Smooth muscle cell (in vitro differentiated cells): ENCODE measurements at regions not wholly inside any gene's neighbourhood (a gene's known extent, or its start where the extent isn't known, plus 50 kb on each side); places are given as distances from the start of the nearest gene placed in this dataset.

ENCODE experiments used
- DNase-seq: peaks from one replicate; lab custom pipeline; 2025; ENCODE audit not compliant: unreplicated experiment; lab: John Stamatoyannopoulos, UW
- H2AFZ ChIP-seq: fragments of 200-600 bp; sonication (generic); 2 replicates; pipeline ENCODE4 v1.6.0; 2016; ENCODE audit warnings: antibody characterized with exemption, low read depth, mild to moderate bottlenecking
- H3F3A ChIP-seq: fragments of 200-600 bp; sonication (generic); 2 replicates; pipeline ENCODE4 v1.6.0; 2017; ENCODE audit warnings: antibody characterized with exemption, low read depth
- H3K27ac ChIP-seq: fragments of 200-600 bp; sonication (generic); 2 replicates; pipeline ENCODE4 v1.5.1; 2016; ENCODE audit warnings: low read depth, mild to moderate bottlenecking
- H3K27me3 ChIP-seq: fragments of 200-600 bp; sonication (generic); 2 replicates; pipeline ENCODE4 v1.6.1; 2016; ENCODE audit warnings: low read depth, mild to moderate bottlenecking
- H3K36me3 ChIP-seq: fragments of 200-600 bp; sonication (generic); 2 replicates; pipeline ENCODE4 v1.5.1; 2016; ENCODE audit warnings: low read depth
- H3K4me1 ChIP-seq: fragments of 200-600 bp; sonication (generic); 2 replicates; pipeline ENCODE4 v1.5.1; 2016; ENCODE audit warnings: low read depth
- H3K4me2 ChIP-seq: fragments of 200-600 bp; sonication (generic); 2 replicates; pipeline ENCODE4 v1.6.0; 2016; ENCODE audit warnings: mild to moderate bottlenecking
- H3K4me3 ChIP-seq: fragments of 200-600 bp; sonication (generic); 2 replicates; pipeline ENCODE4 v1.5.1; 2016; ENCODE audit warnings: mild to moderate bottlenecking
- H3K79me2 ChIP-seq: fragments of 200-600 bp; sonication (generic); 2 replicates; pipeline ENCODE4 v1.6.0; 2016; ENCODE audit warnings: low read depth, mild to moderate bottlenecking
- H3K9ac ChIP-seq: fragments of 200-600 bp; sonication (generic); 2 replicates; pipeline ENCODE4 v1.6.0; 2016; ENCODE audit warnings: low read depth
- H3K9me3 ChIP-seq: fragments of 200-600 bp; sonication (generic); replicated peaks from 2 replicates; pipeline ENCODE4 v1.5.1; 2016; ENCODE audit warnings: low read depth
- H4K20me1 ChIP-seq: fragments of 200-600 bp; sonication (generic); 2 replicates; pipeline ENCODE4 v1.6.0; 2016; ENCODE audit warnings: low read depth
- CTCF ChIP-seq: fragments of 200-600 bp; sonication (generic); IDR thresholded peaks from 2 replicates; pipeline ENCODE4 v1.5.1; 2017; ENCODE audit warnings: borderline replicate concordance, mild to moderate bottlenecking, antibody characterized with exemption; ENCODE audit not compliant: insufficient read depth, poor library complexity, severe bottlenecking
- WGBS: methylation state at CpG from one replicate; pipeline ENCODE4 v1.1.7; 2016; ENCODE audit warnings: low lambda C conversion rate; 5-methylcytosine and 5-hydroxymethylcytosine counted together

GRCh38 chr3:43863966-43864933 is 173.5 kb downstream of the ABHD5 start:
- Histone ChIP-seq H3F3A (no peaks in the 10 kb centered on the region), H3K9me3 (no peaks in the 10 kb centered on the region), H3K4me1 (no peaks in the 10 kb centered on the region), H3K27ac (no peak overlapping the region), H3K4me3 (no peak overlapping the region), H3K9ac (no peak overlapping the region), H3K79me2 (no peaks in the 10 kb centered on the region), H4K20me1 (no peaks in the 10 kb centered on the region), H3K27me3 (no peaks in the 10 kb centered on the region), H3K4me2 (no peak overlapping the region), H2AFZ (no peak overlapping the region), H3K36me3 (no peaks in the 10 kb centered on the region)
- TF ChIP-seq CTCF = no peak
- DNase-seq = no peak
- WGBS = 68% methylated on average over 6 of the region's 6 CpGs

- H3K4me2 ChIP-seq = no peak overlapping the region
- TF ChIP-seq CTCF = no peak
- no peak overlapping the region for H2AFZ ChIP-seq
- H4K20me1 ChIP-seq = no peaks in the 10 kb centered on the region
- H3K27ac ChIP-seq = no peak overlapping the region
- H3F3A ChIP-seq = no peaks in the 10 kb centered on the region
- no peaks in the 10 kb centered on the region for H3K4me1 ChIP-seq
- no peaks in the 10 kb centered on the region for H3K79me2 ChIP-seq
- H3K36me3 ChIP-seq = no peaks in the 10 kb centered on the region
- H3K9me3 ChIP-seq = no peaks in the 10 kb centered on the region
- 93% methylated on average over 4 of the region's 4 CpGs for WGBS
- DNase-seq = no peak
- no peak overlapping the region for H3K4me3 ChIP-seq
- H3K9ac ChIP-seq = no peak overlapping the region
- no peaks in the 10 kb centered on the region for H3K27me3 ChIP-seq
Measured at GRCh38 chr3:43865351-43865750, 174.6 kb downstream of the ABHD5 start.

GRCh38 chr3:43865887-43866528 is 175.3 kb downstream of the ABHD5 start:
- no peaks in the 10 kb centered on the region for H4K20me1 ChIP-seq
- no peak overlapping the region for H2AFZ ChIP-seq
- no peak overlapping the region for H3K4me2 ChIP-seq
- no peak overlapping the region for H3K9ac ChIP-seq
- no peaks in the 10 kb centered on the region for H3K9me3 ChIP-seq
- no peaks in the 10 kb centered on the region for H3F3A ChIP-seq
- no peaks in the 10 kb centered on the region for H3K79me2 ChIP-seq
- H3K36me3 ChIP-seq = no peaks in the 10 kb centered on the region
- no peak overlapping the region for H3K4me3 ChIP-seq
- no peak for TF ChIP-seq CTCF
- no peaks in the 10 kb centered on the region for H3K27me3 ChIP-seq
- H3K4me1 ChIP-seq = no peaks in the 10 kb centered on the region
- WGBS = 95% methylated on average over 9 of the region's 9 CpGs
- no peak overlapping the region for H3K27ac ChIP-seq
- no peak for DNase-seq
